ENCODE measurements at regions not wholly inside any gene's neighbourhood (a gene's known extent, or its start where the extent isn't known, plus 50 kb on each side); places are given as distances from the start of the nearest gene placed in this dataset.

GRCh38 chr13:58142952-58143351 lies 511.4 kb downstream of the PCDH17 start (continued):
- TF ChIP-seq USF1 (IDR thresholded peaks at IDR 0.05; ENCODE audit: borderline replicate concordance, extremely low read length, insufficient read depth, low read depth, low read length): no peak
- no peak for TF ChIP-seq KDM1A (IDR thresholded peaks at IDR 0.05; ENCODE audit: borderline replicate concordance)
- no peak for TF ChIP-seq CEBPB (IDR thresholded peaks at IDR 0.05; ENCODE audit: borderline replicate concordance in 1 of 2, low read depth in 2 of 2, low read length in 2 of 2)
- TF ChIP-seq ZNF384 (IDR thresholded peaks at IDR 0.05; ENCODE audit: borderline replicate concordance, low read depth, low read length): no peak
- no peak for TF ChIP-seq EGR1 (IDR thresholded peaks at IDR 0.05; ENCODE audit: borderline replicate concordance in 1 of 2, low read depth in 2 of 2, low read length in 2 of 2)
- no peak for TF ChIP-seq GABPA (IDR thresholded peaks at IDR 0.05; ENCODE audit: low read depth)
- no peak for TF ChIP-seq EZH2 (IDR thresholded peaks at IDR 0.05; ENCODE audit: borderline replicate concordance, control insufficient read depth, low read depth, low read length)
- TF ChIP-seq ESRRA (IDR thresholded peaks at IDR 0.05; ENCODE audit: low read length): no peak
- TF ChIP-seq, protein P1, sequence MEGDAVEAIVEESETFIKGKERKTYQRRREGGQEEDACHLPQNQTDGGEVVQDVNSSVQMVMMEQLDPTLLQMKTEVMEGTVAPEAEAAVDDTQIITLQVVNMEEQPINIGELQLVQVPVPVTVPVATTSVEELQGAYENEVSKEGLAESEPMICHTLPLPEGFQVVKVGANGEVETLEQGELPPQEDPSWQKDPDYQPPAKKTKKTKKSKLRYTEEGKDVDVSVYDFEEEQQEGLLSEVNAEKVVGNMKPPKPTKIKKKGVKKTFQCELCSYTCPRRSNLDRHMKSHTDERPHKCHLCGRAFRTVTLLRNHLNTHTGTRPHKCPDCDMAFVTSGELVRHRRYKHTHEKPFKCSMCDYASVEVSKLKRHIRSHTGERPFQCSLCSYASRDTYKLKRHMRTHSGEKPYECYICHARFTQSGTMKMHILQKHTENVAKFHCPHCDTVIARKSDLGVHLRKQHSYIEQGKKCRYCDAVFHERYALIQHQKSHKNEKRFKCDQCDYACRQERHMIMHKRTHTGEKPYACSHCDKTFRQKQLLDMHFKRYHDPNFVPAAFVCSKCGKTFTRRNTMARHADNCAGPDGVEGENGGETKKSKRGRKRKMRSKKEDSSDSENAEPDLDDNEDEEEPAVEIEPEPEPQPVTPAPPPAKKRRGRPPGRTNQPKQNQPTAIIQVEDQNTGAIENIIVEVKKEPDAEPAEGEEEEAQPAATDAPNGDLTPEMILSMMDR (IDR thresholded peaks at IDR 0.05 in 2 of 3, conservative IDR thresholded peaks at IDR 0.05 in 1 of 3; ENCODE audit: control insufficient read depth in 2 of 3, extremely low read depth in 1 of 3, insufficient read depth in 1 of 3, low read depth in 3 of 3, low read length in 3 of 3): no peak
- TF ChIP-seq JUND (IDR thresholded peaks at IDR 0.05; ENCODE audit: low read depth, low read length): no peak
- no peak for TF ChIP-seq MYC (IDR thresholded peaks at IDR 0.05; ENCODE audit: insufficient read depth, insufficient read length, insufficient replicate concordance, low read length, severe bottlenecking)
